Cardiac muscle cell (in vitro differentiated cells and primary cell): ENCODE measurements at regions not wholly inside any gene's neighbourhood (a gene's known extent, or its start where the extent isn't known, plus 50 kb on each side); places are given as distances from the start of the nearest gene placed in this dataset.

Experiments
- DNase-seq, 2 donors: peaks; one replicate each; pipeline versions ENCODE4 v3.0.0 to v3.0.0-alpha.2; 2010 to 2017; ENCODE audit warnings: low read depth in 1 of 2, low spot score in 1 of 2
- H3K27ac ChIP-seq: fragments of 200-600 bp; sonication (generic); 2 replicates; pipeline ENCODE4 v1.5.1; 2016
- H3K27me3 ChIP-seq: fragments of 200-600 bp; sonication (generic); 2 replicates; pipeline ENCODE4 v1.6.0; 2016; ENCODE audit warnings: control low read depth
- H3K36me3 ChIP-seq: fragments of 200-600 bp; sonication (generic); 2 replicates; pipeline ENCODE4 v1.5.1; 2016; ENCODE audit warnings: control low read depth
- H3K4me1 ChIP-seq: fragments of 200-600 bp; sonication (generic); 2 replicates; pipeline ENCODE4 v1.8.1; 2017; ENCODE audit warnings: low read depth, mild to moderate bottlenecking, mixed run types
- H3K4me3 ChIP-seq: fragments of 200-600 bp; sonication (generic); 2 replicates; pipeline ENCODE4 v1.5.1; 2016; ENCODE audit warnings: mild to moderate bottlenecking
- H3K9me3 ChIP-seq: fragments of 200-600 bp; sonication (generic); 2 replicates; pipeline ENCODE4 v1.5.1; 2017; ENCODE audit warnings: low read depth, mild to moderate bottlenecking, control low read depth
- CTCF ChIP-seq: IDR thresholded peaks from 2 replicates; pipeline ENCODE4 v1.5.1; 2012; ENCODE audit warnings: low read depth, mild to moderate bottlenecking, low read length

- no peaks in the 10 kb centered on the region for H3K36me3 ChIP-seq
- H3K4me1 ChIP-seq: no peaks in the 10 kb centered on the region
- H3K4me3 ChIP-seq: no peak overlapping the region
- DNase-seq: no peak
- peaks cover 72% of the 10 kb centered on the region for H3K27me3 ChIP-seq
- no peak overlapping the region for H3K27ac ChIP-seq
- TF ChIP-seq CTCF: no peak
- no peaks in the 10 kb centered on the region for H3K9me3 ChIP-seq
Observed at GRCh38 chr3:3666664-3667063, 132.6 kb upstream of the LRRN1 start.

- DNase-seq: no peak
- no peak overlapping the region for H3K4me3 ChIP-seq
- peaks cover 76% of the 10 kb centered on the region for H3K27me3 ChIP-seq
- no peak overlapping the region for H3K27ac ChIP-seq
- H3K9me3 ChIP-seq: no peaks in the 10 kb centered on the region
- TF ChIP-seq CTCF: no peak
- H3K4me1 ChIP-seq: no peaks in the 10 kb centered on the region
- H3K36me3 ChIP-seq: no peaks in the 10 kb centered on the region
Observed at GRCh38 chr3:3665961-3666640, 133.1 kb upstream of the LRRN1 start.

GRCh38 chr3:3665546-3665945 is 133.7 kb upstream of the LRRN1 start:
- no peak for DNase-seq
- no peak overlapping the region for H3K4me3 ChIP-seq
- no peaks in the 10 kb centered on the region for H3K36me3 ChIP-seq
- no peak for TF ChIP-seq CTCF
- H3K9me3 ChIP-seq: no peaks in the 10 kb centered on the region
- H3K27ac ChIP-seq: no peak overlapping the region
- peaks cover 76% of the 10 kb centered on the region for H3K27me3 ChIP-seq
- H3K4me1 ChIP-seq: no peaks in the 10 kb centered on the region

- no peak for TF ChIP-seq CTCF
- Histone ChIP-seq H3K4me3 (no peak overlapping the region), H3K4me1 (no peaks in the 10 kb centered on the region), H3K27ac (no peak overlapping the region), H3K27me3 (peaks cover 74% of the 10 kb centered on the region), H3K9me3 (no peaks in the 10 kb centered on the region), H3K36me3 (no peaks in the 10 kb centered on the region)
- DNase-seq: no peak
Observed at GRCh38 chr3:3664935-3665334, 134.3 kb upstream of the LRRN1 start.

GRCh38 chr3:3662610-3663009 is 136.6 kb upstream of the LRRN1 start:
- no peak for DNase-seq
- TF ChIP-seq CTCF: no peak
- no peaks in the 10 kb centered on the region for H3K9me3 ChIP-seq
- no peaks in the 10 kb centered on the region for H3K36me3 ChIP-seq
- no peak overlapping the region for H3K27ac ChIP-seq
- H3K4me1 ChIP-seq: no peaks in the 10 kb centered on the region
- H3K27me3 ChIP-seq: peaks cover 58% of the 10 kb centered on the region
- H3K4me3 ChIP-seq: no peak overlapping the region
